GM12878 (cell line): ENCODE measurements at regions not wholly inside any gene's neighbourhood (a gene's known extent, or its start where the extent isn't known, plus 50 kb on each side); places are given as distances from the start of the nearest gene placed in this dataset.

Experiments used
- BHLHE40 ChIP-seq, 2 experiments: fragments of 450-650 bp in 1 of 2; IDR thresholded peaks; 2 replicates each; pipeline ENCODE4 v1.6.1; 2011 to 2017; ENCODE audit warnings: low read depth in 2 of 2, borderline replicate concordance in 1 of 2, improper control_type of control experiment in 1 of 2, low read length in 1 of 2, mild to moderate bottlenecking in 1 of 2
- EZH2 ChIP-seq: IDR thresholded peaks from 2 replicates; pipeline ENCODE4 v1.6.1; 2012; ENCODE audit warnings: low read depth, mild to moderate bottlenecking, control low read depth, inconsistent platforms, low read length, borderline replicate concordance; ENCODE audit not compliant: control insufficient read depth
- FOS ChIP-seq: IDR thresholded peaks from 3 replicates; pipeline ENCODE4 v1.6.1; 2011; ENCODE audit warnings: borderline replicate concordance; ENCODE audit not compliant: insufficient read length; ENCODE audit errors: extremely low read depth
- MXI1 ChIP-seq: fragments of 150-350 bp; IDR thresholded peaks from 2 replicates; pipeline ENCODE4 v1.6.1; 2011; ENCODE audit warnings: low read depth, mild to moderate bottlenecking, inconsistent platforms, low read length, improper control_type of control experiment
- PAX8 ChIP-seq: fragments of 450-650 bp; IDR thresholded peaks from 2 replicates; pipeline ENCODE4 v1.6.1; 2017; ENCODE audit warnings: mild to moderate bottlenecking, moderate library complexity
- POLR2AphosphoS2 ChIP-seq: IDR thresholded peaks from 2 replicates; pipeline ENCODE4 v1.6.1; 2011; ENCODE audit warnings: low read depth, mild to moderate bottlenecking, low read length, improper control_type of control experiment, moderate library complexity
- RAD21 ChIP-seq: IDR thresholded peaks from 2 replicates; pipeline ENCODE4 v1.6.1; 2011; ENCODE audit warnings: mild to moderate bottlenecking, low read depth, low read length, moderate library complexity; ENCODE audit not compliant: insufficient read depth
- SIN3A ChIP-seq: IDR thresholded peaks from 2 replicates; pipeline ENCODE4 v1.6.1; 2012; ENCODE audit warnings: low read depth, low read length, improper control_type of control experiment
- ZNF207 ChIP-seq: fragments of 450-650 bp; IDR thresholded peaks from 2 replicates; pipeline ENCODE4 v1.6.1; 2014; ENCODE audit warnings: antibody characterized with exemption, mild to moderate bottlenecking, borderline replicate concordance
- TF ChIP-seq, protein P1 (sequence below): IDR thresholded peaks from 2 replicates; pipeline ENCODE4 v1.6.1; 2011; ENCODE audit warnings: low read depth, low read length, improper control_type of control experiment, borderline replicate concordance
- TF ChIP-seq, protein P2 (sequence below), 3 experiments: IDR thresholded peaks in 2 of 3; conservative IDR thresholded peaks in 1 of 3; 2 replicates each; pipeline ENCODE4 v1.5.1; 2011; ENCODE audit warnings: low read depth in 3 of 3, low read length in 3 of 3, mild to moderate bottlenecking in 3 of 3, control low read depth in 2 of 3, moderate library complexity in 2 of 3, inconsistent platforms in 1 of 3, mixed read lengths in 1 of 3; ENCODE audit not compliant: control insufficient read depth in 2 of 3, insufficient read depth in 1 of 3; ENCODE audit errors: extremely low read depth in 1 of 3
- TF ChIP-seq, protein P3 (sequence below): fragments of 450-650 bp; IDR thresholded peaks from 2 replicates; pipeline ENCODE4 v1.6.1; 2017; ENCODE audit warnings: mild to moderate bottlenecking, moderate library complexity

- TF ChIP-seq MXI1: no peak
- TF ChIP-seq, protein P1, sequence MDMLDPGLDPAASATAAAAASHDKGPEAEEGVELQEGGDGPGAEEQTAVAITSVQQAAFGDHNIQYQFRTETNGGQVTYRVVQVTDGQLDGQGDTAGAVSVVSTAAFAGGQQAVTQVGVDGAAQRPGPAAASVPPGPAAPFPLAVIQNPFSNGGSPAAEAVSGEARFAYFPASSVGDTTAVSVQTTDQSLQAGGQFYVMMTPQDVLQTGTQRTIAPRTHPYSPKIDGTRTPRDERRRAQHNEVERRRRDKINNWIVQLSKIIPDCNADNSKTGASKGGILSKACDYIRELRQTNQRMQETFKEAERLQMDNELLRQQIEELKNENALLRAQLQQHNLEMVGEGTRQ: no peak
- no peak for TF ChIP-seq ZNF207
- TF ChIP-seq EZH2: no peak
- no peak for TF ChIP-seq RAD21
- no peak for TF ChIP-seq PAX8
- TF ChIP-seq BHLHE40 (IDR thresholded peaks at IDR 0.05; ENCODE audit: borderline replicate concordance in 1 of 2, low read depth in 2 of 2, low read length in 1 of 2): no peak
- TF ChIP-seq, protein P2, sequence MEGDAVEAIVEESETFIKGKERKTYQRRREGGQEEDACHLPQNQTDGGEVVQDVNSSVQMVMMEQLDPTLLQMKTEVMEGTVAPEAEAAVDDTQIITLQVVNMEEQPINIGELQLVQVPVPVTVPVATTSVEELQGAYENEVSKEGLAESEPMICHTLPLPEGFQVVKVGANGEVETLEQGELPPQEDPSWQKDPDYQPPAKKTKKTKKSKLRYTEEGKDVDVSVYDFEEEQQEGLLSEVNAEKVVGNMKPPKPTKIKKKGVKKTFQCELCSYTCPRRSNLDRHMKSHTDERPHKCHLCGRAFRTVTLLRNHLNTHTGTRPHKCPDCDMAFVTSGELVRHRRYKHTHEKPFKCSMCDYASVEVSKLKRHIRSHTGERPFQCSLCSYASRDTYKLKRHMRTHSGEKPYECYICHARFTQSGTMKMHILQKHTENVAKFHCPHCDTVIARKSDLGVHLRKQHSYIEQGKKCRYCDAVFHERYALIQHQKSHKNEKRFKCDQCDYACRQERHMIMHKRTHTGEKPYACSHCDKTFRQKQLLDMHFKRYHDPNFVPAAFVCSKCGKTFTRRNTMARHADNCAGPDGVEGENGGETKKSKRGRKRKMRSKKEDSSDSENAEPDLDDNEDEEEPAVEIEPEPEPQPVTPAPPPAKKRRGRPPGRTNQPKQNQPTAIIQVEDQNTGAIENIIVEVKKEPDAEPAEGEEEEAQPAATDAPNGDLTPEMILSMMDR (IDR thresholded peaks at IDR 0.05 in 2 of 3, conservative IDR thresholded peaks at IDR 0.05 in 1 of 3; ENCODE audit: control insufficient read depth in 2 of 3, extremely low read depth in 1 of 3, insufficient read depth in 1 of 3, low read depth in 3 of 3, low read length in 3 of 3): no peak
- no peak for TF ChIP-seq FOS
- TF ChIP-seq, protein P3, sequence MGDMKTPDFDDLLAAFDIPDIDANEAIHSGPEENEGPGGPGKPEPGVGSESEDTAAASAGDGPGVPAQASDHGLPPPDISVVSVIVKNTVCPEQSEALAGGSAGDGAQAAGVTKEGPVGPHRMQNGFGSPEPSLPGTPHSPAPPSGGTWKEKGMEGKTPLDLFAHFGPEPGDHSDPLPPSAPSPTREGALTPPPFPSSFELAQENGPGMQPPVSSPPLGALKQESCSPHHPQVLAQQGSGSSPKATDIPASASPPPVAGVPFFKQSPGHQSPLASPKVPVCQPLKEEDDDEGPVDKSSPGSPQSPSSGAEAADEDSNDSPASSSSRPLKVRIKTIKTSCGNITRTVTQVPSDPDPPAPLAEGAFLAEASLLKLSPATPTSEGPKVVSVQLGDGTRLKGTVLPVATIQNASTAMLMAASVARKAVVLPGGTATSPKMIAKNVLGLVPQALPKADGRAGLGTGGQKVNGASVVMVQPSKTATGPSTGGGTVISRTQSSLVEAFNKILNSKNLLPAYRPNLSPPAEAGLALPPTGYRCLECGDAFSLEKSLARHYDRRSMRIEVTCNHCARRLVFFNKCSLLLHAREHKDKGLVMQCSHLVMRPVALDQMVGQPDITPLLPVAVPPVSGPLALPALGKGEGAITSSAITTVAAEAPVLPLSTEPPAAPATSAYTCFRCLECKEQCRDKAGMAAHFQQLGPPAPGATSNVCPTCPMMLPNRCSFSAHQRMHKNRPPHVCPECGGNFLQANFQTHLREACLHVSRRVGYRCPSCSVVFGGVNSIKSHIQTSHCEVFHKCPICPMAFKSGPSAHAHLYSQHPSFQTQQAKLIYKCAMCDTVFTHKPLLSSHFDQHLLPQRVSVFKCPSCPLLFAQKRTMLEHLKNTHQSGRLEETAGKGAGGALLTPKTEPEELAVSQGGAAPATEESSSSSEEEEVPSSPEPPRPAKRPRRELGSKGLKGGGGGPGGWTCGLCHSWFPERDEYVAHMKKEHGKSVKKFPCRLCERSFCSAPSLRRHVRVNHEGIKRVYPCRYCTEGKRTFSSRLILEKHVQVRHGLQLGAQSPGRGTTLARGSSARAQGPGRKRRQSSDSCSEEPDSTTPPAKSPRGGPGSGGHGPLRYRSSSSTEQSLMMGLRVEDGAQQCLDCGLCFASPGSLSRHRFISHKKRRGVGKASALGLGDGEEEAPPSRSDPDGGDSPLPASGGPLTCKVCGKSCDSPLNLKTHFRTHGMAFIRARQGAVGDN: no peak
- no peak for TF ChIP-seq SIN3A
- no peak for TF ChIP-seq POLR2AphosphoS2
Measured at GRCh38 chr12:124093297-124093696, 120.3 kb downstream of the ZNF664 start.
